Pancreas (tissue), 10 donors: ENCODE measurements at regions not wholly inside any gene's neighbourhood (a gene's known extent, or its start where the extent isn't known, plus 50 kb on each side); places are given as distances from the start of the nearest gene placed in this dataset.
"Not testable (repeated sequence)": the region's sequence is repeated elsewhere in the genome, so short reads cannot be mapped to it uniquely, and the experiment has no call there.

Source experiments
- ATAC-seq, 4 donors: fragments of 200-7000 bp; cut with Tn5 transposase; one replicate each; pipeline versions ENCODE4 v1.8.0 to v1.9.1; 2020; ENCODE audit warnings: mild to moderate bottlenecking in 4 of 4, moderate library complexity in 4 of 4
- DNase-seq, 6 donors: peaks; one replicate each; pipeline ENCODE4 v3.0.0-alpha.2; 2020
- FAIRE-seq: peaks from 2 replicates; lab custom pipeline; 2012; peaks lifted over from hg19 to GRCh38; lab: Jason Lieb, UNC
- H3K27ac ChIP-seq, 4 donors: fragments of 200-600 bp; sonication (generic); 1 replicate in 3 of 4; 2 replicates in 1 of 4; pipeline versions ENCODE4 v1.5.0 to v1.8.0; 2020
- H3K27me3 ChIP-seq, 4 donors: fragments of 200-600 bp; one replicate each; pipeline ENCODE4 v1.8.0; 2021
- H3K36me3 ChIP-seq, 3 donors: fragments of 200-600 bp; sonication (generic) in 1 of 3; one replicate each; pipeline versions ENCODE4 v1.5.0 to v1.8.0; 2020 to 2021
- H3K4me1 ChIP-seq, 3 donors: fragments of 200-600 bp; one replicate each; pipeline ENCODE4 v1.8.0; 2021
- H3K4me3 ChIP-seq, 4 donors: fragments of 200-600 bp; sonication (generic) in 2 of 4; one replicate each; pipeline versions ENCODE4 v1.5.0 to v1.8.0; 2020 to 2021
- H3K9me3 ChIP-seq, 4 donors: fragments of 200-600 bp; one replicate each; pipeline ENCODE4 v1.8.0; 2021
- CTCF ChIP-seq, 4 donors: fragments of 200-600 bp; sonication (generic) in 3 of 4; IDR thresholded peaks; one replicate each; pipeline versions ENCODE4 v1.5.0 to v1.8.0; 2021; ENCODE audit warnings: antibody characterized with exemption in 4 of 4
- WGBS, 2 donors: extraction: QIAGEN DNeasy Blood & Tissue Kit; methylation state at CpG; one replicate each; pipeline ENCODE4 v1.1.7; 2013; 5-methylcytosine and 5-hydroxymethylcytosine counted together
- intact Hi-C, 3 donors: fragments of 100-400 bp; cut with DNase I; formaldehyde crosslinking; loops; one replicate each; pipeline versions ENCODE4 v1.11.1 to v1.14.2; 2022
- donor health status: healthy with polysubstance abuse.
- donor health status: DM: no; HTN: no; CAD: no; lungs with moderate emphysema.
- donor health status: DM: no; HTN: no; CAD: no.
- donor health status: control.
- donor health status: control.
- donor health status: Bipolar disorder and iron deficiency.
- donor health status: DM: yes; HTN: yes; CAD: no.
- donor health status: DM: no; HTN: no; CAD: no.
- donor health status: DM: no; HTN: no; CAD: no.
- donor health status: DM: yes; HTN: yes; CAD: no.

DNA sequence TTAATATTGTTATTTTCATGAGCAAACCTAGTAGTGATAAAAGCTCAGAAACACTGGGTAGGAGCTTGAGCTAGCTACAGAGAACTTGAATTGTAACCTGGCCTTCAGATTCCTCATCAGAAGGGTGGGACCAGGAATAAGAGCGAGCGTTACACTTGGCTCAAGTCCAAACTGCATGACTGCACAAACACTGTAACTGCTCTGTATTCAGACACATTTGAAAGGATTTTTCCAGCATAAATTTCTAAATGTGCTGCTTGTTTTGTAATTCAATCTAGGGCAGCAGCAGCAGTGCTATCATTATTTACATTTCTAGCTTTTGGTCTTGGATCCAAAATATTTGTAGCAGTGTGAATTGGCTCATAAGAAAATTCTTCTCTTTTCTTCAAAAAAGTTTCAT is 133.0 kb upstream of the TMLHE start:
- no peak for TF ChIP-seq CTCF (IDR thresholded peaks at IDR 0.05)
- intact Hi-C loops, result no loop called here
- peaks cover 0 to 3% (median 0%) of the 10 kb centered on the region in 4 donors for H3K27me3 ChIP-seq
- no peaks in the 10 kb centered on the region for H3K36me3 ChIP-seq
- DNase-seq, result peak in 1 of 6 donors; percentile 15
- H3K27ac ChIP-seq, result no peak overlapping the region
- no peaks in the 10 kb centered on the region for H3K4me1 ChIP-seq
- no peaks in the 10 kb centered on the region for H3K9me3 ChIP-seq
- peak in 1 of 4 donors; percentile 27 for ATAC-seq
- H3K4me3 ChIP-seq, result no peak overlapping the region
- FAIRE-seq, result no peak
- 10 to 20% methylated on average over 2 of the region's 2 CpGs for WGBS, 2 donors

- TF ChIP-seq CTCF (IDR thresholded peaks at IDR 0.05), result no peak
- Histone ChIP-seq H3K27ac (no peak overlapping the region), H3K9me3 (no peaks in the 10 kb centered on the region), H3K4me3 (no peak overlapping the region), H3K4me1 (no peaks in the 10 kb centered on the region), H3K27me3 (peaks cover 0 to 3% (median 0%) of the 10 kb centered on the region in 4 donors), H3K36me3 (no peaks in the 10 kb centered on the region)
- DNase-seq (no peak), FAIRE-seq (no peak), ATAC-seq (no peak)
- 48 to 52% methylated on average over 2 of the region's 2 CpGs for WGBS, 2 donors
- intact Hi-C loops, result no loop called here
Measured at GRCh38 chrX:155744534-155744933, 131.8 kb upstream of the TMLHE start.

DNA sequence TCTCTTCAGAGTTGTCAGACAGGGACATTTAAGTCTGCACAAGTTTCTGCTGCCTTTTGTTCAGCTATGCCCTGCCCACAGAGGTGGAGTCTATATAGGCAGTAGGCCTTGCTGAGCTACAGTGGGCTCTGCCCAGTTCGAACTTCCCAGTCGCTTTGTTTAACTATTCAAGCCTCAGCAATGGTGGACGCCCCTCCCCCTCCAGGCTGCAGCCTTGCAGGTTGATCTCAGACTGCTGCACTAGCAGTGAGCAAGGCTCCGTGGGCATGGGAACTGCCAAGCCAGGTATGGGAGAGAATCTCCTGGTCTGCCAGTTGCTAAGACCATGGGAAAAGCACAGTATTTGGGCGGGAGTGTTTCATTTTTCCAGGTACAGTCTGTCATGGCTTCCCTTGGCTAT is 115.6 kb upstream of the TMLHE start:
- WGBS, 2 donors, result 60 to 69% methylated on average over 5 of the region's 5 CpGs
- FAIRE-seq, H3K36me3 ChIP-seq, DNase-seq, ATAC-seq, H3K27me3 ChIP-seq, intact Hi-C loops, H3K27ac ChIP-seq, H3K9me3 ChIP-seq, H3K4me1 ChIP-seq, H3K4me3 ChIP-seq: not testable (repeated sequence)

DNA sequence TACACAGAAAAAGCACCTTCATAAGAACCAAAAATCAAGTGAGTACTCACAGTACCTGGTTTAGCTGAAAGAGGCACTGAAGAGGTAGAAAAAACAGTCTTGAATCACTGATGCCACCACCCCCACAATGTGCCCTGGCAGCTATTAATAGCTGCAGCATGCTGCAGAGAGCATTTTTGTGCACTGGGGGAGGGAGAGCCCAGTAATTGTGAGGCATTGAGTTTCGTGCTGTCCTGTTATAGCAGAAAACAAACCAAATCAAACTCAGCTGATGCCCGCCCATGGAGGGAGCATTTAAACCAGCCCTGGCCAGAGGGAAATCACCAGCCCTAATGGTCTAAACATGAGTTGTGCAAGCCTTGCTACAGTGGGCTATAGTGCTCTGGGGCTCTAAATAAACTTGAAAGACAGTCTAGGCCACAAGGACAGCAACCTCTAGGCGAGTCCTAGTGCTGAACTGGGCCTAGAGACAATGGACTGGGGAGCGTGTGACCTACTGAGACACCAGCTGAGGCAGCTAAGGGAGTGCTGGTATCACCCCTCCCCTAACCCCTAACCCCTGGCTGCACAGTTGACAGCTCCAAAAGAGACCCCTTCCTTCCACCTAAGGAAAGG is 106.3 kb upstream of the TMLHE start:
- FAIRE-seq (no peak), ATAC-seq (no peak), DNase-seq (no peak)
- H3K27me3 ChIP-seq, result no peaks in the 10 kb centered on the region
- no peaks in the 10 kb centered on the region for H3K4me1 ChIP-seq
- no peaks in the 10 kb centered on the region for H3K36me3 ChIP-seq
- H3K4me3 ChIP-seq, result no peak overlapping the region
- no peaks in the 10 kb centered on the region for H3K9me3 ChIP-seq
- no peak overlapping the region for H3K27ac ChIP-seq
- intact Hi-C loops, result no loop called here
- TF ChIP-seq CTCF (IDR thresholded peaks at IDR 0.05), result no peak
- WGBS, 2 donors, result 57 to 68% methylated on average over 4 of the region's 4 CpGs

DNA sequence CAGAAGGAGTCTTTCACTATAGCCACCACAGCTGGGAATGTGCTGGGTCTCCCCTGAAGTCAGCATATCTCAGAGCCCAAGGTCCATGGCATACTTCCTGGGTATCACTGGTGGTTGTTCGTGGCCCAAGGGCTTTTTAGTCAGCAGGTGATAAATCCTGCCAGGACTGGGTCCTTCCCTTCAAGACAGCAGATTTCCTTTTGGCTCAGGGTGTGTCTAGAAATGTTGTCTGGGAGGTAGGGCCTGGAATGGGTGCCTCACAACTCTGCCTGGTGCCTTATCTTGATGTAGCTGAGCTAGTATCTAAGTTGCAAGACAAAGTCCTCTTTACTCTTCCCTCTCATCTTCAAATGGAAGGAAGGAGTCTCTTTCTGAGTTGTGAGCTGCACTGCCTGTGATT is 102.4 kb upstream of the TMLHE start:
- H3K27ac ChIP-seq, result no peak overlapping the region
- FAIRE-seq (no peak), ATAC-seq (no peak), DNase-seq (no peak)
- intact Hi-C loops, result no loop called here
- no peaks in the 10 kb centered on the region for H3K27me3 ChIP-seq
- TF ChIP-seq CTCF (IDR thresholded peaks at IDR 0.05), result no peak
- no peak overlapping the region for H3K4me3 ChIP-seq
- WGBS, 2 donors, result 33 to 50% methylated on average over 1 of the region's 1 CpG
- H3K4me1 ChIP-seq, result no peaks in the 10 kb centered on the region
- no peaks in the 10 kb centered on the region for H3K36me3 ChIP-seq
- H3K9me3 ChIP-seq, result peaks cover 0 to 4% (median 0%) of the 10 kb centered on the region in 4 donors
